Neural cell (in vitro differentiated cells): ENCODE measurements at regions not wholly inside any gene's neighbourhood (a gene's known extent, or its start where the extent isn't known, plus 50 kb on each side); places are given as distances from the start of the nearest gene placed in this dataset.

ENCODE experiments used
- EP300 ChIP-seq: fragments of 450-650 bp; conservative IDR thresholded peaks from 2 replicates; pipeline ENCODE4 v1.6.1; 2014; ENCODE audit warnings: antibody characterized with exemption, mild to moderate bottlenecking, moderate library complexity; ENCODE audit not compliant: poor library complexity, severe bottlenecking
- EZH2 ChIP-seq: fragments of 200-600, 300-800 bp; shearing (Covaris generic), sonication (generic); IDR thresholded peaks from 2 replicates; pipeline ENCODE4 v1.6.1; 2014; ENCODE audit warnings: antibody characterized with exemption, low read length, borderline replicate concordance, mild to moderate bottlenecking; ENCODE audit not compliant: insufficient read depth, poor library complexity, severe bottlenecking
- MXI1 ChIP-seq: fragments of 450-650 bp; conservative IDR thresholded peaks from 2 replicates; pipeline ENCODE4 v1.6.1; 2014; ENCODE audit warnings: antibody characterized with exemption, mild to moderate bottlenecking; ENCODE audit not compliant: poor library complexity, severe bottlenecking
- POLR2AphosphoS5 ChIP-seq: IDR thresholded peaks from 2 replicates; pipeline ENCODE4 v1.6.1; 2012
- RAD21 ChIP-seq: fragments of 450-650 bp; conservative IDR thresholded peaks from 2 replicates; pipeline ENCODE4 v1.6.1; 2014; ENCODE audit warnings: antibody characterized with exemption, mild to moderate bottlenecking, moderate library complexity
- SMC3 ChIP-seq: fragments of 450-650 bp; conservative IDR thresholded peaks from 2 replicates; pipeline ENCODE4 v1.6.1; 2014; ENCODE audit warnings: antibody characterized with exemption, mild to moderate bottlenecking, moderate library complexity; ENCODE audit not compliant: poor library complexity
- TAF1 ChIP-seq: IDR thresholded peaks from 2 replicates; pipeline ENCODE4 v1.6.1; 2012; ENCODE audit warnings: low read depth
- TF ChIP-seq, protein P1 (sequence below): fragments of 450-650 bp; IDR thresholded peaks from 2 replicates; pipeline ENCODE4 v1.5.1; 2014; ENCODE audit warnings: antibody characterized with exemption, mild to moderate bottlenecking, moderate library complexity; ENCODE audit not compliant: poor library complexity, severe bottlenecking
- TF ChIP-seq, protein P2 (sequence below): IDR thresholded peaks from 2 replicates; pipeline ENCODE4 v1.6.1; 2012; ENCODE audit warnings: borderline replicate concordance

DNA sequence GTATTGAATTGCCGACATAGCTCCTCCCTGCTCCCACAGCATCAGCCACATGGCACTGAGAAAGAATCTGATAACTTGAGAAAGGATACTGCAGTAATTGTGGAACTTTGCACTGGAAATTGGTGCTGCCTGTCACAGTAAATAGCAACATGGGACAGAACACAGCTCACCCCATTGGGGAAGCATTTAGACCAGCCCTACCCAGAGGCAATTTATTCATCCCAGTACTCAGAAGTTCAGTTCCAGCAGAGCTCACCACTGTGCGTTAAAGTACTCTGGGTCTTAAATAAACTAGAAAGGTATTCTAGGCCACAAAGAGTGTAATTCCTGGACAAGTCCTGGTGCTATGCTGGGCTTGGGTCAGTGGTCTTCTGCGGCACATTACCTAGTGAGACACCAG lies 347.1 kb downstream of the PYDC2 start:
- TF ChIP-seq, protein P1, sequence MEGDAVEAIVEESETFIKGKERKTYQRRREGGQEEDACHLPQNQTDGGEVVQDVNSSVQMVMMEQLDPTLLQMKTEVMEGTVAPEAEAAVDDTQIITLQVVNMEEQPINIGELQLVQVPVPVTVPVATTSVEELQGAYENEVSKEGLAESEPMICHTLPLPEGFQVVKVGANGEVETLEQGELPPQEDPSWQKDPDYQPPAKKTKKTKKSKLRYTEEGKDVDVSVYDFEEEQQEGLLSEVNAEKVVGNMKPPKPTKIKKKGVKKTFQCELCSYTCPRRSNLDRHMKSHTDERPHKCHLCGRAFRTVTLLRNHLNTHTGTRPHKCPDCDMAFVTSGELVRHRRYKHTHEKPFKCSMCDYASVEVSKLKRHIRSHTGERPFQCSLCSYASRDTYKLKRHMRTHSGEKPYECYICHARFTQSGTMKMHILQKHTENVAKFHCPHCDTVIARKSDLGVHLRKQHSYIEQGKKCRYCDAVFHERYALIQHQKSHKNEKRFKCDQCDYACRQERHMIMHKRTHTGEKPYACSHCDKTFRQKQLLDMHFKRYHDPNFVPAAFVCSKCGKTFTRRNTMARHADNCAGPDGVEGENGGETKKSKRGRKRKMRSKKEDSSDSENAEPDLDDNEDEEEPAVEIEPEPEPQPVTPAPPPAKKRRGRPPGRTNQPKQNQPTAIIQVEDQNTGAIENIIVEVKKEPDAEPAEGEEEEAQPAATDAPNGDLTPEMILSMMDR = no peak
- TF ChIP-seq EP300 = no peak
- no peak for TF ChIP-seq TAF1
- no peak for TF ChIP-seq EZH2
- no peak for TF ChIP-seq MXI1
- no peak for TF ChIP-seq RAD21
- TF ChIP-seq POLR2AphosphoS5 = no peak
- TF ChIP-seq, protein P2, sequence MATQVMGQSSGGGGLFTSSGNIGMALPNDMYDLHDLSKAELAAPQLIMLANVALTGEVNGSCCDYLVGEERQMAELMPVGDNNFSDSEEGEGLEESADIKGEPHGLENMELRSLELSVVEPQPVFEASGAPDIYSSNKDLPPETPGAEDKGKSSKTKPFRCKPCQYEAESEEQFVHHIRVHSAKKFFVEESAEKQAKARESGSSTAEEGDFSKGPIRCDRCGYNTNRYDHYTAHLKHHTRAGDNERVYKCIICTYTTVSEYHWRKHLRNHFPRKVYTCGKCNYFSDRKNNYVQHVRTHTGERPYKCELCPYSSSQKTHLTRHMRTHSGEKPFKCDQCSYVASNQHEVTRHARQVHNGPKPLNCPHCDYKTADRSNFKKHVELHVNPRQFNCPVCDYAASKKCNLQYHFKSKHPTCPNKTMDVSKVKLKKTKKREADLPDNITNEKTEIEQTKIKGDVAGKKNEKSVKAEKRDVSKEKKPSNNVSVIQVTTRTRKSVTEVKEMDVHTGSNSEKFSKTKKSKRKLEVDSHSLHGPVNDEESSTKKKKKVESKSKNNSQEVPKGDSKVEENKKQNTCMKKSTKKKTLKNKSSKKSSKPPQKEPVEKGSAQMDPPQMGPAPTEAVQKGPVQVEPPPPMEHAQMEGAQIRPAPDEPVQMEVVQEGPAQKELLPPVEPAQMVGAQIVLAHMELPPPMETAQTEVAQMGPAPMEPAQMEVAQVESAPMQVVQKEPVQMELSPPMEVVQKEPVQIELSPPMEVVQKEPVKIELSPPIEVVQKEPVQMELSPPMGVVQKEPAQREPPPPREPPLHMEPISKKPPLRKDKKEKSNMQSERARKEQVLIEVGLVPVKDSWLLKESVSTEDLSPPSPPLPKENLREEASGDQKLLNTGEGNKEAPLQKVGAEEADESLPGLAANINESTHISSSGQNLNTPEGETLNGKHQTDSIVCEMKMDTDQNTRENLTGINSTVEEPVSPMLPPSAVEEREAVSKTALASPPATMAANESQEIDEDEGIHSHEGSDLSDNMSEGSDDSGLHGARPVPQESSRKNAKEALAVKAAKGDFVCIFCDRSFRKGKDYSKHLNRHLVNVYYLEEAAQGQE = no peak
- no peak for TF ChIP-seq SMC3
